GM23338 (cell line): ENCODE measurements at regions not wholly inside any gene's neighbourhood (a gene's known extent, or its start where the extent isn't known, plus 50 kb on each side); places are given as distances from the start of the nearest gene placed in this dataset.

Experiments
- ATAC-seq: fragments of 200-7000 bp; cut with Tn5 transposase; 3 replicates; pipeline ENCODE4 v1.9.1; 2020
- DNase-seq: peaks from one replicate; pipeline ENCODE4 v3.0.0-alpha.2; 2015; ENCODE audit warnings: low spot score
- H2AFZ ChIP-seq: fragments of 200-600 bp; sonication (generic); 2 replicates; pipeline ENCODE4 v1.8.0; 2016; ENCODE audit warnings: antibody characterized with exemption, mild to moderate bottlenecking, moderate library complexity
- H3F3A ChIP-seq: fragments of 200-600 bp; sonication (generic); replicated peaks from 2 replicates; pipeline ENCODE4 v1.8.0; 2017; ENCODE audit warnings: antibody characterized with exemption, mixed run types, low read depth
- H3K27ac ChIP-seq: fragments of 200-600 bp; sonication (generic); 2 replicates; pipeline ENCODE4 v1.6.1; 2016; ENCODE audit warnings: low read depth
- H3K27me3 ChIP-seq: fragments of 200-600 bp; sonication (generic); 2 replicates; pipeline ENCODE4 v1.8.0; 2016; ENCODE audit warnings: mild to moderate bottlenecking, mixed run types, moderate library complexity; ENCODE audit not compliant: insufficient read depth
- H3K36me3 ChIP-seq: fragments of 200-600 bp; sonication (generic); 2 replicates; pipeline ENCODE4 v1.8.0; 2016; ENCODE audit warnings: mild to moderate bottlenecking; ENCODE audit not compliant: insufficient read depth
- H3K4me1 ChIP-seq: fragments of 200-600 bp; sonication (generic); 2 replicates; pipeline ENCODE4 v1.8.0; 2016; ENCODE audit warnings: mild to moderate bottlenecking, moderate library complexity; ENCODE audit not compliant: insufficient read depth
- H3K4me2 ChIP-seq: fragments of 200-600 bp; sonication (generic); 2 replicates; pipeline ENCODE4 v1.7.1; 2017; ENCODE audit warnings: mixed run types
- H3K4me3 ChIP-seq: fragments of 200-600 bp; sonication (generic); 2 replicates; pipeline ENCODE4 v1.6.1; 2016; ENCODE audit warnings: mixed run types
- H3K79me2 ChIP-seq: fragments of 200-600 bp; sonication (generic); replicated peaks from 2 replicates; pipeline ENCODE4 v1.8.0; 2017; ENCODE audit warnings: mild to moderate bottlenecking; ENCODE audit not compliant: insufficient read depth
- H3K9me2 ChIP-seq: fragments of 200-600 bp; sonication (generic); 2 replicates; pipeline ENCODE4 v1.8.0; 2017; ENCODE audit not compliant: insufficient read depth
- H4K20me1 ChIP-seq: fragments of 200-600 bp; sonication (generic); replicated peaks from 2 replicates; pipeline ENCODE4 v1.8.0; 2017; ENCODE audit warnings: mild to moderate bottlenecking; ENCODE audit not compliant: insufficient read depth
- H3K27ac Mint-ChIP-seq: 2 replicates; pipeline ENCODE4 v1.8.0; 2020; ENCODE audit warnings: inconsistent platforms, mild to moderate bottlenecking, moderate library complexity, mixed read lengths
- H3K27me3 Mint-ChIP-seq: 3 replicates; pipeline ENCODE4 v1.8.0; 2022; ENCODE audit warnings: low read depth, mild to moderate bottlenecking, moderate library complexity, mixed read lengths, inconsistent platforms; ENCODE audit not compliant: insufficient read depth, poor library complexity
- H3K36me3 Mint-ChIP-seq: 3 replicates; pipeline ENCODE4 v1.8.0; 2021; ENCODE audit warnings: low read depth, mild to moderate bottlenecking, inconsistent platforms, moderate library complexity, mixed read lengths
- H3K4me1 Mint-ChIP-seq: 3 replicates; pipeline ENCODE4 v1.8.0; 2020; ENCODE audit warnings: mild to moderate bottlenecking, inconsistent platforms, mixed read lengths
- H3K4me3 Mint-ChIP-seq: 3 replicates; pipeline ENCODE4 v1.8.0; 2021; ENCODE audit warnings: moderate library complexity, mild to moderate bottlenecking, inconsistent platforms, mixed read lengths
- H3K9me3 Mint-ChIP-seq: 3 replicates; pipeline ENCODE4 v1.8.0; 2020; ENCODE audit warnings: moderate library complexity, mild to moderate bottlenecking, inconsistent platforms, mixed read lengths
- CREB1 ChIP-seq: fragments of 250-450 bp; sonication (Bioruptor Pico); IDR thresholded peaks from 2 replicates; pipeline ENCODE4 v1.5.0; 2020; ENCODE audit warnings: low read depth, mild to moderate bottlenecking, moderate library complexity
- CTCF ChIP-seq, 2 experiments: fragments of 200-600 bp in 1 of 2; sonication (generic) in 1 of 2; conservative IDR thresholded peaks; 2 replicates each; pipeline versions ENCODE4 v1.5.1 to v1.6.1; 2016 to 2017; ENCODE audit warnings: antibody characterized with exemption in 2 of 2, low read depth in 2 of 2, mild to moderate bottlenecking in 2 of 2, moderate library complexity in 1 of 2
- EZH2phosphoT487 ChIP-seq: fragments of 200-600 bp; sonication (generic); IDR thresholded peaks from one replicate; pipeline ENCODE4 v1.8.1; 2018; ENCODE audit warnings: antibody characterized with exemption; ENCODE audit not compliant: unreplicated experiment
- JUNB ChIP-seq: IDR thresholded peaks from one replicate; pipeline ENCODE4 v1.6.1; 2016; ENCODE audit warnings: antibody characterized with exemption; ENCODE audit not compliant: unreplicated experiment
- NANOG ChIP-seq: IDR thresholded peaks from 2 replicates; pipeline ENCODE4 v1.6.1; 2016; ENCODE audit warnings: antibody characterized with exemption, borderline replicate concordance
- REST ChIP-seq: IDR thresholded peaks from one replicate; pipeline ENCODE4 v1.6.1; 2018; ENCODE audit warnings: antibody characterized with exemption; ENCODE audit not compliant: unreplicated experiment
- STAT1 ChIP-seq: IDR thresholded peaks from one replicate; pipeline ENCODE4 v1.6.1; 2016; ENCODE audit warnings: antibody characterized with exemption; ENCODE audit not compliant: unreplicated experiment
- ZNF114 ChIP-seq: fragments of 250-450 bp; sonication (Bioruptor Pico); IDR thresholded peaks from 2 replicates; pipeline ENCODE4 v1.5.0; 2020; ENCODE audit warnings: mild to moderate bottlenecking, moderate library complexity
- TF ChIP-seq, protein P1 (sequence below): fragments of 250-450 bp; sonication (Bioruptor Pico); IDR thresholded peaks from 2 replicates; pipeline ENCODE4 v1.5.0; 2020; ENCODE audit warnings: mild to moderate bottlenecking, moderate library complexity

DNA sequence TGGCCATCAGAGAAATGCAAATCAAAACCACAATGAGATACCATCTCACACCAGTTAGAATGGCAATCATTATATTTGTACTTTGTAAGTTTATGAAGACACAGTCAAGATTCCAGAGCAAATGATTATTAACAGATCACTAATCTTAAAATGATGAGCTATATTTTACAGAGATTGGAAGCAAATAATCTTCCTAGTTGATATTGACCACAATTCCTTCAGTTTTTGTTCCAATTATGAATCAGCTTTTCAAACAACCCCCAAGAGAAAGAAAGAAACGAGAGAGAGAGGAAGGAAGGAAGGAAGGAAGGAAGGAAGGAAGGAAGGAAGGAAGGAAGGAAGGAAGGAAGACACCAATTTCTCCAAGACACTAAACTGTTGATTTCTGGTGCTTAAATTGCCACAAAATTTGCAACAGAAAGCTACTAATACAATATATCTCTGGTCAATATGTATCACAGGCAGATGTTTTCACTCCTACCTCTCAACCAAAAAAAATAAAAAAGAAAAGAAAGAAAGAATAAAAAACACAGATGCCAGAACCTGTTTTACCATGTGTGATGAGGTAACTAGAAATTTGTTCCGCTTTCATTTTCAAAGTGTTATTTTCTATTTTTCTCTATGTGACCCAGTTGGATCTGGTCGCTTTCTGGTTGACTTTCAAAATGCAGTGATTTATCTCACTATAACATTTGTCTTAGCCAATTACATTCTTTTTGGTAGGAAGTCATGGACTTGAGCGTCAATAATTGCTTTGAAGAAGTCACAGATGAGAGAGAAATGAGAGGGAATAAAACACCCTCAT lies 1609.6 kb downstream of the SI start:
- Histone ChIP-seq H3K36me3 (peaks cover 3% of the 10 kb centered on the region; the same call in 1 of the 2 replicates), H3K27me3 (no peaks in the 10 kb centered on the region), H3K4me3 (no peak overlapping the region), H4K20me1 (no peaks in the 10 kb centered on the region), H3F3A (no peaks in the 10 kb centered on the region), H3K79me2 (no peaks in the 10 kb centered on the region), H2AFZ (no peak overlapping the region), H3K9me2 (peaks cover 12% of the 10 kb centered on the region; the same call in 1 of the 2 replicates), H3K4me2 (no peak overlapping the region), H3K4me1 (no peaks in the 10 kb centered on the region), H3K27ac (no peak overlapping the region)
- Mint-ChIP-seq H3K27ac (no peak overlapping the region), H3K9me3 (peaks cover 11% of the 10 kb centered on the region; the same call in 2 of the 3 replicates), H3K36me3 (peaks cover 11% of the 10 kb centered on the region; the same call in 2 of the 3 replicates), H3K4me3 (no peak overlapping the region), H3K27me3 (no peaks in the 10 kb centered on the region), H3K4me1 (no peaks in the 10 kb centered on the region)
- TF ChIP-seq STAT1 (no peak), JUNB (no peak), CREB1 (no peak)
- no peak for DNase-seq
- no peak for ATAC-seq

DNA sequence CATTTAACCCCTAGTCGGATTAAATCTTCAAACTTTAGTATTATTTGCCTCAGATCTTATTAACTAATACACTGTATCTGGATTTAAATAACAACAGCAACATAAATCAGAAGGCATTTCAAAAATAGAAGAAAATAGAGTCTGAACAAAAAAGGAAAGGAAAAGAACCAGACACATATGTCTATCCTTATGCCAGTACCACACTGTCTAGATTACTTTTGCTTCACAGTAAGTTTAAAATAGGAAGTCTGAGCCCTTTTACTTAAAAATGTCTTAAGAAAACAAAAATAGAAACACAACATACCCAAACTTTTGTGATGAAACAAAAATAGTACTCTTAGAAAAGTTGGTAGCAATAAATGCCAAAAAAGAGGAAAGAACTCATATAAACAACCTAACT lies 1615.8 kb downstream of the SI start:
- H3K27ac ChIP-seq = no peak overlapping the region
- no peaks in the 10 kb centered on the region for H3F3A ChIP-seq
- H2AFZ ChIP-seq = no peak overlapping the region
- no peaks in the 10 kb centered on the region for H4K20me1 ChIP-seq
- Mint-ChIP-seq H3K9me3 (peaks cover 4% of the 10 kb centered on the region; the same call in 2 of the 3 replicates), H3K27ac (no peak overlapping the region), H3K27me3 (no peaks in the 10 kb centered on the region), H3K36me3 (peaks cover 3% of the 10 kb centered on the region; the same call in 2 of the 3 replicates), H3K4me3 (no peak overlapping the region), H3K4me1 (no peaks in the 10 kb centered on the region)
- no peaks in the 10 kb centered on the region for H3K36me3 ChIP-seq
- H3K4me2 ChIP-seq = no peak overlapping the region
- H3K9me2 ChIP-seq = no peaks in the 10 kb centered on the region
- no peaks in the 10 kb centered on the region for H3K79me2 ChIP-seq
- ATAC-seq (no peak), DNase-seq (no peak)
- H3K27me3 ChIP-seq = no peaks in the 10 kb centered on the region
- no peak overlapping the region for H3K4me3 ChIP-seq
- no peaks in the 10 kb centered on the region for H3K4me1 ChIP-seq
- TF ChIP-seq CTCF (conservative IDR thresholded peaks at IDR 0.05; ENCODE audit: low read depth in 2 of 2) = no peak
- TF ChIP-seq, protein P1, sequence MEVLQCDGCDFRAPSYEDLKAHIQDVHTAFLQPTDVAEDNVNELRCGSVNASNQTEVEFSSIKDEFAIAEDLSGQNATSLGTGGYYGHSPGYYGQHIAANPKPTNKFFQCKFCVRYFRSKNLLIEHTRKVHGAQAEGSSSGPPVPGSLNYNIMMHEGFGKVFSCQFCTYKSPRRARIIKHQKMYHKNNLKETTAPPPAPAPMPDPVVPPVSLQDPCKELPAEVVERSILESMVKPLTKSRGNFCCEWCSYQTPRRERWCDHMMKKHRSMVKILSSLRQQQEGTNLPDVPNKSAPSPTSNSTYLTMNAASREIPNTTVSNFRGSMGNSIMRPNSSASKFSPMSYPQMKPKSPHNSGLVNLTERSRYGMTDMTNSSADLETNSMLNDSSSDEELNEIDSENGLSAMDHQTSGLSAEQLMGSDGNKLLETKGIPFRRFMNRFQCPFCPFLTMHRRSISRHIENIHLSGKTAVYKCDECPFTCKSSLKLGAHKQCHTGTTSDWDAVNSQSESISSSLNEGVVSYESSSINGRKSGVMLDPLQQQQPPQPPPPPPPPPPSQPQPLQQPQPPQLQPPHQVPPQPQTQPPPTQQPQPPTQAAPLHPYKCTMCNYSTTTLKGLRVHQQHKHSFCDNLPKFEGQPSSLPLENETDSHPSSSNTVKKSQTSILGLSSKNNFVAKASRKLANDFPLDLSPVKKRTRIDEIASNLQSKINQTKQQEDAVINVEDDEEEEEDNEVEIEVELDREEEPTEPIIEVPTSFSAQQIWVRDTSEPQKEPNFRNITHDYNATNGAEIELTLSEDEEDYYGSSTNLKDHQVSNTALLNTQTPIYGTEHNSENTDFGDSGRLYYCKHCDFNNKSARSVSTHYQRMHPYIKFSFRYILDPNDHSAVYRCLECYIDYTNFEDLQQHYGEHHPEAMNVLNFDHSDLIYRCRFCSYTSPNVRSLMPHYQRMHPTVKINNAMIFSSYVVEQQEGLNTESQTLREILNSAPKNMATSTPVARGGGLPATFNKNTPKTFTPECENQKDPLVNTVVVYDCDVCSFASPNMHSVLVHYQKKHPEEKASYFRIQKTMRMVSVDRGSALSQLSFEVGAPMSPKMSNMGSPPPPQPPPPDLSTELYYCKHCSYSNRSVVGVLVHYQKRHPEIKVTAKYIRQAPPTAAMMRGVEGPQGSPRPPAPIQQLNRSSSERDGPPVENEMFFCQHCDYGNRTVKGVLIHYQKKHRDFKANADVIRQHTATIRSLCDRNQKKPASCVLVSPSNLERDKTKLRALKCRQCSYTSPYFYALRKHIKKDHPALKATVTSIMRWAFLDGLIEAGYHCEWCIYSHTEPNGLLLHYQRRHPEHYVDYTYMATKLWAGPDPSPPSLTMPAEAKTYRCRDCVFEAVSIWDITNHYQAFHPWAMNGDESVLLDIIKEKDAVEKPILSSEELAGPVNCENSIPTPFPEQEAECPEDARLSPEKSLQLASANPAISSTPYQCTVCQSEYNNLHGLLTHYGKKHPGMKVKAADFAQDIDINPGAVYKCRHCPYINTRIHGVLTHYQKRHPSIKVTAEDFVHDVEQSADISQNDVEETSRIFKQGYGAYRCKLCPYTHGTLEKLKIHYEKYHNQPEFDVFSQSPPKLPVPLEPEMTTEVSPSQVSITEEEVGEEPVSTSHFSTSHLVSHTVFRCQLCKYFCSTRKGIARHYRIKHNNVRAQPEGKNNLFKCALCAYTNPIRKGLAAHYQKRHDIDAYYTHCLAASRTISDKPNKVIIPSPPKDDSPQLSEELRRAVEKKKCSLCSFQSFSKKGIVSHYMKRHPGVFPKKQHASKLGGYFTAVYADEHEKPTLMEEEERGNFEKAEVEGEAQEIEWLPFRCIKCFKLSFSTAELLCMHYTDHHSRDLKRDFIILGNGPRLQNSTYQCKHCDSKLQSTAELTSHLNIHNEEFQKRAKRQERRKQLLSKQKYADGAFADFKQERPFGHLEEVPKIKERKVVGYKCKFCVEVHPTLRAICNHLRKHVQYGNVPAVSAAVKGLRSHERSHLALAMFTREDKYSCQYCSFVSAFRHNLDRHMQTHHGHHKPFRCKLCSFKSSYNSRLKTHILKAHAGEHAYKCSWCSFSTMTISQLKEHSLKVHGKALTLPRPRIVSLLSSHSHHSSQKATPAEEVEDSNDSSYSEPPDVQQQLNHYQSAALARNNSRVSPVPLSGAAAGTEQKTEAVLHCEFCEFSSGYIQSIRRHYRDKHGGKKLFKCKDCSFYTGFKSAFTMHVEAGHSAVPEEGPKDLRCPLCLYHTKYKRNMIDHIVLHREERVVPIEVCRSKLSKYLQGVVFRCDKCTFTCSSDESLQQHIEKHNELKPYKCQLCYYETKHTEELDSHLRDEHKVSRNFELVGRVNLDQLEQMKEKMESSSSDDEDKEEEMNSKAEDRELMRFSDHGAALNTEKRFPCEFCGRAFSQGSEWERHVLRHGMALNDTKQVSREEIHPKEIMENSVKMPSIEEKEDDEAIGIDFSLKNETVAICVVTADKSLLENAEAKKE (CRISPR knock-in tag) = no peak
- no peak for TF ChIP-seq NANOG
- TF ChIP-seq STAT1 = no peak
- no peak for TF ChIP-seq ZNF114 (CRISPR knock-in tag)
- no peak for TF ChIP-seq CREB1
- no peak for TF ChIP-seq REST
- no peak for TF ChIP-seq JUNB
- no peak for TF ChIP-seq EZH2phosphoT487
